BJ (cell line): ENCODE measurements at regions not wholly inside any gene's neighbourhood (a gene's known extent, or its start where the extent isn't known, plus 50 kb on each side); places are given as distances from the start of the nearest gene placed in this dataset.

Experiments used
- CTCF ChIA-PET: fragments of 350-600 bp; formaldehyde crosslinking; extraction: SDS; loops from one replicate; lab custom pipeline; 2021; ENCODE audit warnings: antibody characterized with exemption, inconsistent platforms; lab: Yijun Ruan, JAX
- POLR2A ChIA-PET: fragments of 300-600 bp; sonication (Branson Sonifier 250); formaldehyde crosslinking; extraction: SDS; loops from one replicate; lab custom pipeline; 2021; ENCODE audit warnings: antibody characterized with exemption; lab: Charles Lee
- DNase-seq: peaks from one replicate; pipeline ENCODE4 v3.0.0-alpha.2; 2011; ENCODE audit warnings: low read depth
- H3K27me3 ChIP-seq: 2 replicates; pipeline ENCODE4 v1.6.0; 2011; ENCODE audit warnings: low read length; ENCODE audit not compliant: control insufficient read depth, insufficient read depth
- H3K36me3 ChIP-seq: 2 replicates; pipeline ENCODE4 v1.5.1; 2011; ENCODE audit warnings: low read length; ENCODE audit not compliant: control insufficient read depth, insufficient read depth
- H3K4me3 ChIP-seq: 2 replicates; pipeline ENCODE4 v1.5.1; 2011; ENCODE audit warnings: low read depth, mild to moderate bottlenecking, control low read depth, low read length
- CTCF ChIP-seq: IDR thresholded peaks from 2 replicates; pipeline ENCODE4 v1.5.1; 2011; ENCODE audit warnings: low read depth, mild to moderate bottlenecking, control low read depth, inconsistent platforms, low read length, moderate library complexity; ENCODE audit not compliant: insufficient read depth

GRCh38 chr2:204257781-204258180 lies 287.5 kb upstream of the PARD3B start:
- POLR2A ChIA-PET, result no interaction called here
- TF ChIP-seq CTCF, result no peak

GRCh38 chr2:204258890-204259289 lies 286.4 kb upstream of the PARD3B start:
- ChIA-PET POLR2A (no interaction called here), CTCF (interaction anchor here (1.0 to 5.5 kb wide), 7 partner anchors 8 to 1420 kb away, joined by 4 to 32 read pairs (median 6); no protein-coding TSS in a partner anchor)
- Histone ChIP-seq H3K4me3 (no peak overlapping the region), H3K27me3 (no peaks in the 10 kb centered on the region; the same call in none of the 2 replicates), H3K36me3 (no peaks in the 10 kb centered on the region)
- no peak for TF ChIP-seq CTCF
- no peak for DNase-seq

More at GRCh38 chr2:204257781-204258180, 287.5 kb upstream of the PARD3B start:
- Histone ChIP-seq H3K27me3 (no peaks in the 10 kb centered on the region; the same call in none of the 2 replicates), H3K4me3 (no peak overlapping the region), H3K36me3 (no peaks in the 10 kb centered on the region)
- CTCF ChIA-PET, result interaction anchor here (0.5 to 1.1 kb wide), 3 partner anchors 1418 to 1668 kb away, joined by 3 to 4 read pairs (median 3); no protein-coding TSS in a partner anchor
- no peak for DNase-seq

- H3K4me3 ChIP-seq, result no peak overlapping the region
- ChIA-PET POLR2A (no interaction called here), CTCF (interaction anchor here (0.7 to 5.5 kb wide), 18 partner anchors 9 to 1624 kb away, joined by 3 to 32 read pairs (median 4); partner anchors contain the start of gene NRP2)
- peaks cover 3% of the 10 kb centered on the region for H3K27me3 ChIP-seq
- no peaks in the 10 kb centered on the region for H3K36me3 ChIP-seq
- peak; percentile 72 for TF ChIP-seq CTCF
- no peak for DNase-seq
Measured at GRCh38 chr2:204260162-204260877, 285.0 kb upstream of the PARD3B start.

- CTCF ChIA-PET, result interaction anchor here (0.6 to 5.5 kb wide), 15 partner anchors 8 to 1665 kb away, joined by 3 to 32 read pairs (median 4); partner anchors contain the start of gene NRP2
Measured at GRCh38 chr2:204260901-204261300, 284.4 kb upstream of the PARD3B start.

More at GRCh38 chr2:204260901-204261300, 284.4 kb upstream of the PARD3B start:
- TF ChIP-seq CTCF, result no peak
- Histone ChIP-seq H3K36me3 (no peaks in the 10 kb centered on the region), H3K27me3 (peaks cover 3% of the 10 kb centered on the region), H3K4me3 (no peak overlapping the region)
- POLR2A ChIA-PET, result no interaction called here
- DNase-seq, result no peak
